CD14-positive monocyte (primary cell): ENCODE measurements at regions not wholly inside any gene's neighbourhood (a gene's known extent, or its start where the extent isn't known, plus 50 kb on each side); places are given as distances from the start of the nearest gene placed in this dataset.

Source experiments
- DNase-seq, 3 donors: peaks; one replicate each; pipeline ENCODE4 v3.0.0-alpha.2; 2011 to 2022
- H2AFZ ChIP-seq: 2 replicates; pipeline ENCODE4 v1.6.0; 2012; ENCODE audit warnings: mild to moderate bottlenecking, low read depth, low read length, inconsistent platforms; ENCODE audit not compliant: insufficient read depth, poor library complexity, severe bottlenecking
- H3K27ac ChIP-seq, 2 donors: 1 replicate in 1 of 2; 2 replicates in 1 of 2; pipeline ENCODE4 v1.5.1; 2012 to 2013; ENCODE audit warnings: low read length in 2 of 2, control low read depth in 1 of 2, inconsistent platforms in 1 of 2, low read depth in 1 of 2, mild to moderate bottlenecking in 1 of 2
- H3K27me3 ChIP-seq, 2 donors: one replicate each; pipeline versions ENCODE4 v1.6.0 to v1.6.1; 2011 to 2013; ENCODE audit warnings: low read length in 2 of 2; ENCODE audit not compliant: control insufficient read depth in 2 of 2, insufficient read depth in 2 of 2
- H3K36me3 ChIP-seq, 2 donors: replicated peaks in 1 of 2; 1 replicate in 1 of 2; 2 replicates in 1 of 2; pipeline versions ENCODE4 v1.5.1 to v1.6.1; 2012 to 2013; ENCODE audit warnings: low read length in 2 of 2, control low read depth in 1 of 2, inconsistent platforms in 1 of 2, mild to moderate bottlenecking in 1 of 2; ENCODE audit not compliant: insufficient read depth in 2 of 2, control insufficient read depth in 1 of 2
- H3K4me1 ChIP-seq, 2 donors: 1 replicate in 1 of 2; 2 replicates in 1 of 2; pipeline versions ENCODE4 v1.5.1 to v1.6.1; 2012 to 2013; ENCODE audit warnings: low read length in 2 of 2, control low read depth in 1 of 2, inconsistent platforms in 1 of 2, mild to moderate bottlenecking in 1 of 2, moderate library complexity in 1 of 2; ENCODE audit not compliant: insufficient read depth in 2 of 2, control insufficient read depth in 1 of 2
- H3K4me2 ChIP-seq: replicated peaks from 2 replicates; pipeline ENCODE3; 2012; ENCODE audit warnings: low read length, moderate library complexity, mild to moderate bottlenecking; ENCODE audit not compliant: poor library complexity, severe bottlenecking; ENCODE audit errors: extremely low read depth
- H3K4me3 ChIP-seq, 3 experiments: fragments of 200-600 bp in 1 of 3; sonication (generic) in 1 of 3; replicated peaks in 1 of 3; 1 replicate in 2 of 3; 2 replicates in 1 of 3; pipeline ENCODE4 v1.5.1; 2011 to 2013; ENCODE audit warnings: low read length in 3 of 3, mild to moderate bottlenecking in 3 of 3, control low read depth in 2 of 3, low read depth in 2 of 3, inconsistent platforms in 1 of 3, moderate library complexity in 1 of 3
- H3K79me2 ChIP-seq: 2 replicates; pipeline ENCODE4 v1.6.0; 2012; ENCODE audit warnings: mild to moderate bottlenecking, control low read depth, inconsistent platforms, low read length, moderate library complexity; ENCODE audit not compliant: insufficient read depth
- H3K9ac ChIP-seq: 2 replicates; pipeline ENCODE4 v1.6.0; 2017; ENCODE audit warnings: low read length, mild to moderate bottlenecking; ENCODE audit not compliant: insufficient read depth, poor library complexity, severe bottlenecking
- H3K9me3 ChIP-seq, 2 donors: replicated peaks in 1 of 2; 1 replicate in 1 of 2; 2 replicates in 1 of 2; pipeline versions ENCODE4 v1.5.1 to v1.6.1; 2012 to 2013; ENCODE audit warnings: low read length in 2 of 2, control low read depth in 1 of 2; ENCODE audit not compliant: control insufficient read depth in 1 of 2, insufficient read depth in 1 of 2
- H4K20me1 ChIP-seq: 2 replicates; pipeline ENCODE4 v1.6.0; 2012; ENCODE audit warnings: mild to moderate bottlenecking, low read length, control low read depth, moderate library complexity; ENCODE audit not compliant: insufficient read depth
- H3K27ac Mint-ChIP-seq, 7 donors: one replicate each; pipeline ENCODE4 v1.8.0; 2020; ENCODE audit warnings: mild to moderate bottlenecking in 7 of 7, mixed read lengths in 7 of 7, moderate library complexity in 6 of 7, inconsistent platforms in 2 of 7
- H3K27me3 Mint-ChIP-seq, 3 donors: one replicate each; pipeline ENCODE4 v1.8.0; 2021 to 2022; ENCODE audit warnings: low read depth in 3 of 3, mild to moderate bottlenecking in 3 of 3, mixed read lengths in 3 of 3, moderate library complexity in 3 of 3, inconsistent platforms in 1 of 3
- H3K36me3 Mint-ChIP-seq, 2 donors: one replicate each; pipeline ENCODE4 v1.8.0; 2020; ENCODE audit warnings: mixed read lengths in 2 of 2, inconsistent platforms in 1 of 2, mild to moderate bottlenecking in 1 of 2
- H3K4me1 Mint-ChIP-seq: one replicate; pipeline ENCODE4 v1.8.0; 2020; ENCODE audit warnings: mild to moderate bottlenecking, mixed read lengths
- H3K4me3 Mint-ChIP-seq, 2 donors: one replicate each; pipeline ENCODE4 v1.8.0; 2020; ENCODE audit warnings: mild to moderate bottlenecking in 2 of 2, mixed read lengths in 2 of 2, moderate library complexity in 1 of 2
- H3K9me3 Mint-ChIP-seq, 7 donors: one replicate each; pipeline ENCODE4 v1.8.0; 2020 to 2022; ENCODE audit warnings: mixed read lengths in 7 of 7, mild to moderate bottlenecking in 6 of 7, moderate library complexity in 6 of 7, inconsistent platforms in 2 of 7
- CTCF ChIP-seq: fragments of 200-600 bp; IDR thresholded peaks from one replicate; pipeline ENCODE4 v1.8.0; 2022; ENCODE audit warnings: antibody characterized with exemption, mild to moderate bottlenecking
- WGBS: methylation state at CpG from one replicate; pipeline ENCODE4 v1.1.5; 2013; ENCODE audit warnings: missing lambda C conversion rate; ENCODE audit not compliant: insufficient coverage; 5-methylcytosine and 5-hydroxymethylcytosine counted together
- intact Hi-C, 2 donors: fragments of 100-400 bp; cut with micrococcal nuclease; formaldehyde crosslinking; loops; one replicate each; pipeline versions ENCODE4 v1.15.0 to v1.15.1; 2023

- H3K9me3 Mint-ChIP-seq = peaks cover 0 to 5% (median 0%) of the 10 kb centered on the region in 7 donors
- intact Hi-C loops = no loop called here
- no peak overlapping the region for H3K27ac ChIP-seq
- no peak overlapping the region for H3K9ac ChIP-seq
- H3K4me1 ChIP-seq = no peaks in the 10 kb centered on the region
- no peak for TF ChIP-seq CTCF
- no peak overlapping the region for H3K4me2 ChIP-seq
- no peak overlapping the region for H3K27ac Mint-ChIP-seq
- no peaks in the 10 kb centered on the region for H3K36me3 ChIP-seq
- WGBS = 100% methylated on average over 2 of the region's 5 CpGs
- no peaks in the 10 kb centered on the region for H3K79me2 ChIP-seq
- no peaks in the 10 kb centered on the region for H4K20me1 ChIP-seq
- DNase-seq = no peak
- H3K4me3 ChIP-seq = no peak overlapping the region
- no peaks in the 10 kb centered on the region for H3K4me1 Mint-ChIP-seq
- H3K9me3 ChIP-seq = no peaks in the 10 kb centered on the region
- no peaks in the 10 kb centered on the region for H3K36me3 Mint-ChIP-seq
- H3K27me3 ChIP-seq = no peaks in the 10 kb centered on the region
- H3K27me3 Mint-ChIP-seq = peaks cover 5 to 6% (median 6%) of the 10 kb centered on the region in 3 donors
- H3K4me3 Mint-ChIP-seq = no peak overlapping the region
- no peak overlapping the region for H2AFZ ChIP-seq
Measured at GRCh38 chr12:95384785-95385184, 89.2 kb upstream of the METAP2 start.

- Mint-ChIP-seq H3K27ac (no peak overlapping the region), H3K9me3 (peaks cover 0 to 5% (median 0%) of the 10 kb centered on the region in 7 donors), H3K4me3 (no peak overlapping the region), H3K36me3 (no peaks in the 10 kb centered on the region), H3K4me1 (no peaks in the 10 kb centered on the region), H3K27me3 (peaks cover 5 to 6% (median 6%) of the 10 kb centered on the region in 3 donors)
- no peak overlapping the region for H3K9ac ChIP-seq
- H4K20me1 ChIP-seq = no peaks in the 10 kb centered on the region
- no peak for TF ChIP-seq CTCF
- 94% methylated on average over 7 of the region's 12 CpGs for WGBS
- no peak overlapping the region for H3K4me2 ChIP-seq
- H3K4me1 ChIP-seq = no peaks in the 10 kb centered on the region
- H3K27ac ChIP-seq = no peak overlapping the region
- no peaks in the 10 kb centered on the region for H3K79me2 ChIP-seq
- no peaks in the 10 kb centered on the region for H3K36me3 ChIP-seq
- no peak overlapping the region for H3K4me3 ChIP-seq
- DNase-seq = no peak
- no peaks in the 10 kb centered on the region for H3K27me3 ChIP-seq
- no peaks in the 10 kb centered on the region for H3K9me3 ChIP-seq
- no peak overlapping the region for H2AFZ ChIP-seq
- intact Hi-C loops = no loop called here
Measured at GRCh38 chr12:95385246-95386035, 88.5 kb upstream of the METAP2 start.
